ENCODE measurements at regions not wholly inside any gene's neighbourhood (a gene's known extent, or its start where the extent isn't known, plus 50 kb on each side); places are given as distances from the start of the nearest gene placed in this dataset.
"Not testable (repeated sequence)": the region's sequence is repeated elsewhere in the genome, so short reads cannot be mapped to it uniquely, and the experiment has no call there.

GRCh38 chr7:91570560-91570959, 306.3 kb downstream of the FZD1 start:
- Histone ChIP-seq H3K9me3 (ENCODE audit: low read length) (no peaks in the 10 kb centered on the region), H3K9ac (ENCODE audit: low read length) (no peak overlapping the region), H3K9me2 (replicated peaks; ENCODE audit: low read length) (no peaks in the 10 kb centered on the region), H4K20me1 (ENCODE audit: low read length) (no peaks in the 10 kb centered on the region), H3K4me1 (ENCODE audit: insufficient read depth, low read length) (no peaks in the 10 kb centered on the region), H3K27me3 (ENCODE audit: low read length) (no peaks in the 10 kb centered on the region), H3K36me3 (ENCODE audit: low read depth, low read length) (no peaks in the 10 kb centered on the region), H2AFZ (ENCODE audit: low read length) (no peak overlapping the region), H3K79me2 (ENCODE audit: low read length) (no peaks in the 10 kb centered on the region), H3K4me3 (ENCODE audit: low read length) (no peak overlapping the region), H3K4me2 (ENCODE audit: low read length) (no peak overlapping the region), H3K27ac (ENCODE audit: low read length) (no peak overlapping the region), H3F3A (ENCODE audit: low read length, unreplicated experiment) (no peaks in the 10 kb centered on the region)
- DNase-seq (no peak), ATAC-seq (no peak)
- intact Hi-C loops (cut with micrococcal nuclease) = no loop called here
- CTCF ChIA-PET = interaction anchor here (0.6 kb wide), 2 partner anchors 415 to 481 kb away, joined by 3 to 4 read pairs; no protein-coding TSS in a partner anchor
- TF ChIP-seq, protein P1, sequence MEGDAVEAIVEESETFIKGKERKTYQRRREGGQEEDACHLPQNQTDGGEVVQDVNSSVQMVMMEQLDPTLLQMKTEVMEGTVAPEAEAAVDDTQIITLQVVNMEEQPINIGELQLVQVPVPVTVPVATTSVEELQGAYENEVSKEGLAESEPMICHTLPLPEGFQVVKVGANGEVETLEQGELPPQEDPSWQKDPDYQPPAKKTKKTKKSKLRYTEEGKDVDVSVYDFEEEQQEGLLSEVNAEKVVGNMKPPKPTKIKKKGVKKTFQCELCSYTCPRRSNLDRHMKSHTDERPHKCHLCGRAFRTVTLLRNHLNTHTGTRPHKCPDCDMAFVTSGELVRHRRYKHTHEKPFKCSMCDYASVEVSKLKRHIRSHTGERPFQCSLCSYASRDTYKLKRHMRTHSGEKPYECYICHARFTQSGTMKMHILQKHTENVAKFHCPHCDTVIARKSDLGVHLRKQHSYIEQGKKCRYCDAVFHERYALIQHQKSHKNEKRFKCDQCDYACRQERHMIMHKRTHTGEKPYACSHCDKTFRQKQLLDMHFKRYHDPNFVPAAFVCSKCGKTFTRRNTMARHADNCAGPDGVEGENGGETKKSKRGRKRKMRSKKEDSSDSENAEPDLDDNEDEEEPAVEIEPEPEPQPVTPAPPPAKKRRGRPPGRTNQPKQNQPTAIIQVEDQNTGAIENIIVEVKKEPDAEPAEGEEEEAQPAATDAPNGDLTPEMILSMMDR (conservative IDR thresholded peaks at IDR 0.05; ENCODE audit: low read depth, low read length) = no peak
- no peak for TF ChIP-seq EZH2 (IDR thresholded peaks at IDR 0.05; ENCODE audit: low read length, unreplicated experiment)
- no peak for TF ChIP-seq EZH2phosphoT487 (IDR thresholded peaks at IDR 0.05; ENCODE audit: borderline replicate concordance, low read length)
- POLR2A ChIA-PET (ENCODE audit: unreplicated experiment) = no interaction called here
- BruUV-seq (replicated peaks) = no TSS peak

GRCh38 chr7:91571601-91572000, 307.4 kb downstream of the FZD1 start:
- no peak overlapping the region for H3K27ac ChIP-seq (ENCODE audit: low read length)
- POLR2A ChIA-PET (ENCODE audit: unreplicated experiment) = no interaction called here
- DNase-seq (no peak), ATAC-seq (no peak)
- no peak overlapping the region for H3K4me3 ChIP-seq (ENCODE audit: low read length)
- no peaks in the 10 kb centered on the region for H3K4me1 ChIP-seq (ENCODE audit: insufficient read depth, low read length)
- TF ChIP-seq EZH2phosphoT487 (IDR thresholded peaks at IDR 0.05; ENCODE audit: borderline replicate concordance, low read length) (no peak), EZH2 (IDR thresholded peaks at IDR 0.05; ENCODE audit: low read length, unreplicated experiment) (no peak)
- TF ChIP-seq, protein P1 (conservative IDR thresholded peaks at IDR 0.05; ENCODE audit: low read depth, low read length) = no peak
- CTCF ChIA-PET = no interaction called here
- no peak overlapping the region for H2AFZ ChIP-seq (ENCODE audit: low read length)
- BruUV-seq (replicated peaks) = no TSS peak
- H3K9ac ChIP-seq (ENCODE audit: low read length) = no peak overlapping the region
- no peaks in the 10 kb centered on the region for H3F3A ChIP-seq (ENCODE audit: low read length, unreplicated experiment)
- H4K20me1 ChIP-seq (ENCODE audit: low read length) = no peaks in the 10 kb centered on the region
- H3K9me2 ChIP-seq (replicated peaks; ENCODE audit: low read length) = no peaks in the 10 kb centered on the region
- H3K4me2 ChIP-seq (ENCODE audit: low read length) = no peak overlapping the region
- H3K79me2 ChIP-seq (ENCODE audit: low read length) = no peaks in the 10 kb centered on the region
- H3K9me3 ChIP-seq (ENCODE audit: low read length) = no peaks in the 10 kb centered on the region
- intact Hi-C loops (cut with micrococcal nuclease) = no loop called here
- H3K36me3 ChIP-seq (ENCODE audit: low read depth, low read length) = no peaks in the 10 kb centered on the region
- no peaks in the 10 kb centered on the region for H3K27me3 ChIP-seq (ENCODE audit: low read length)

GRCh38 chr7:91573405-91573804, 307.1 kb downstream of the MTERF1 start:
- ATAC-seq = no peak
- Histone ChIP-seq H3K9ac (ENCODE audit: low read length) (no peak overlapping the region), H3K36me3 (ENCODE audit: low read depth, low read length) (no peaks in the 10 kb centered on the region), H3K4me3 (ENCODE audit: low read length) (no peak overlapping the region), H3F3A (ENCODE audit: low read length, unreplicated experiment) (no peaks in the 10 kb centered on the region), H3K4me2 (ENCODE audit: low read length) (no peak overlapping the region), H3K9me3 (ENCODE audit: low read length) (no peaks in the 10 kb centered on the region), H3K79me2 (ENCODE audit: low read length) (no peaks in the 10 kb centered on the region), H3K27ac (ENCODE audit: low read length) (no peak overlapping the region), H3K9me2 (replicated peaks; ENCODE audit: low read length) (no peaks in the 10 kb centered on the region), H4K20me1 (ENCODE audit: low read length) (no peaks in the 10 kb centered on the region), H3K27me3 (ENCODE audit: low read length) (no peaks in the 10 kb centered on the region), H2AFZ (ENCODE audit: low read length) (no peak overlapping the region), H3K4me1 (ENCODE audit: insufficient read depth, low read length) (no peaks in the 10 kb centered on the region)
- BruUV-seq (replicated peaks) = no TSS peak
- DNase-seq = no peak
- intact Hi-C loops (cut with micrococcal nuclease) = no loop called here
- CTCF ChIA-PET = no interaction called here
- TF ChIP-seq EZH2 (IDR thresholded peaks at IDR 0.05; ENCODE audit: low read length, unreplicated experiment) (no peak), EZH2phosphoT487 (IDR thresholded peaks at IDR 0.05; ENCODE audit: borderline replicate concordance, low read length) (no peak)
- TF ChIP-seq, protein P1 (conservative IDR thresholded peaks at IDR 0.05; ENCODE audit: low read depth, low read length) = no peak
- POLR2A ChIA-PET (ENCODE audit: unreplicated experiment) = no interaction called here

DNA sequence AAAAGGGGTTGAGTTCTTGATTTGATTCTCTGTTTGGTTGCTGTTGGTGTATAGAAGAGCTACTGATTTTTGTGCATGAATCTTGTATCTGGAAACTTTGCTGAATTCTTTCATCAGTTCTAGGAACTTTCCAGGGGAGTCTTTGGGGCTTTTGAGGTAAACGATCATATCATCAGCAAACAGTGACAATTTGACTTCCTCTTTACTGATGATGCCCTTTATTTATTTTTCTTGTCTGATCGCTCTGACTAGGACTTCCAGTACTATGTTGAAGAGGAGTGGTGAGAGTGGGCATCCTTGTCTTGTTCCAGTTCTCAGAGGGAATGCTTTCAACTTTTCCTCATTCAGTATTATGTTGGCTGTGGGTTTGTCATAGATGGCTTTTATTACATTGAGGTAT, 304.0 kb downstream of the MTERF1 start:
- H2AFZ ChIP-seq (ENCODE audit: low read length); H3F3A ChIP-seq (ENCODE audit: low read length, unreplicated experiment); H3K36me3 ChIP-seq (ENCODE audit: low read depth, low read length); H3K4me2 ChIP-seq (ENCODE audit: low read length); H3K9ac ChIP-seq (ENCODE audit: low read length); DNase-seq; H3K9me2 ChIP-seq (replicated peaks; ENCODE audit: low read length); H4K20me1 ChIP-seq (ENCODE audit: low read length); POLR2A ChIA-PET (ENCODE audit: unreplicated experiment); H3K4me3 ChIP-seq (ENCODE audit: low read length); H3K4me1 ChIP-seq (ENCODE audit: insufficient read depth, low read length); H3K27ac ChIP-seq (ENCODE audit: low read length); H3K27me3 ChIP-seq (ENCODE audit: low read length); H3K9me3 ChIP-seq (ENCODE audit: low read length); CTCF ChIA-PET; ATAC-seq; intact Hi-C loops (cut with micrococcal nuclease); BruUV-seq (replicated peaks); H3K79me2 ChIP-seq (ENCODE audit: low read length): not testable (repeated sequence)
